ENCODE measurements at regions not wholly inside any gene's neighbourhood (a gene's known extent, or its start where the extent isn't known, plus 50 kb on each side); places are given as distances from the start of the nearest gene placed in this dataset.

GRCh38 chr6:2363211-2363610 lies 117.8 kb upstream of the GMDS start:
- H3K36me3 ChIP-seq (ENCODE audit: control insufficient read depth in 2 of 3, insufficient read depth in 3 of 3, low read length in 3 of 3): no peaks in the 10 kb centered on the region
- intact Hi-C loops (cut with micrococcal nuclease): no loop called here

GRCh38 chr6:2361195-2361594 lies 115.8 kb upstream of the GMDS start:
- Histone ChIP-seq H3K9me3 (ENCODE audit: control insufficient read depth in 2 of 3, low read length in 3 of 3) (no peaks in the 10 kb centered on the region), H3K4me1 (ENCODE audit: control insufficient read depth in 2 of 2, insufficient read depth in 2 of 2, low read length in 2 of 2) (no peaks in the 10 kb centered on the region), H3K4me3 (ENCODE audit: low read length) (no peak overlapping the region), H3K36me3 (ENCODE audit: control insufficient read depth in 2 of 3, insufficient read depth in 3 of 3, low read length in 3 of 3) (no peaks in the 10 kb centered on the region), H3K27me3 (ENCODE audit: control insufficient read depth in 2 of 2, insufficient read depth in 2 of 2, low read length in 2 of 2) (no peaks in the 10 kb centered on the region), H3K27ac (ENCODE audit: low read depth, low read length) (no peak overlapping the region)
- ATAC-seq (no peak), DNase-seq (no peak)
- ChIA-PET CTCF (no interaction called here), POLR2A (no interaction called here)
- Mint-ChIP-seq H3K4me1 (no peaks in the 10 kb centered on the region), H3K27ac (no peak overlapping the region), H3K36me3 (peaks cover 0 to 52% (median 34%) of the 10 kb centered on the region in 5 donors), H3K9me3 (peaks cover 0 to 1% (median 0%) of the 10 kb centered on the region in 11 donors), H3K27me3 (peaks cover 0 to 5% (median 0%) of the 10 kb centered on the region in 5 donors), H3K4me3 (no peak overlapping the region)
- intact Hi-C loops (cut with micrococcal nuclease): no loop called here

More at GRCh38 chr6:2363211-2363610, 117.8 kb upstream of the GMDS start:
- no peaks in the 10 kb centered on the region for H3K27me3 ChIP-seq (ENCODE audit: control insufficient read depth in 2 of 2, insufficient read depth in 2 of 2, low read length in 2 of 2)
- Mint-ChIP-seq H3K4me3 (no peak overlapping the region), H3K36me3 (peaks cover 0 to 52% (median 34%) of the 10 kb centered on the region in 5 donors), H3K9me3 (peaks cover 0 to 1% (median 0%) of the 10 kb centered on the region in 11 donors), H3K27me3 (peaks cover 0 to 5% (median 0%) of the 10 kb centered on the region in 5 donors), H3K27ac (no peak overlapping the region), H3K4me1 (no peaks in the 10 kb centered on the region)
- ChIA-PET CTCF (no interaction called here), POLR2A (no interaction called here)
- ATAC-seq (no peak), DNase-seq (no peak)
- no peaks in the 10 kb centered on the region for H3K9me3 ChIP-seq (ENCODE audit: control insufficient read depth in 2 of 3, low read length in 3 of 3)
- no peak overlapping the region for H3K4me3 ChIP-seq (ENCODE audit: low read length)
- H3K4me1 ChIP-seq (ENCODE audit: control insufficient read depth in 2 of 2, insufficient read depth in 2 of 2, low read length in 2 of 2): no peaks in the 10 kb centered on the region
- no peak overlapping the region for H3K27ac ChIP-seq (ENCODE audit: low read depth, low read length)

GRCh38 chr6:2360716-2361115 lies 115.3 kb upstream of the GMDS start:
- Histone ChIP-seq H3K4me1 (ENCODE audit: control insufficient read depth in 2 of 2, insufficient read depth in 2 of 2, low read length in 2 of 2) (no peaks in the 10 kb centered on the region), H3K36me3 (ENCODE audit: control insufficient read depth in 2 of 3, insufficient read depth in 3 of 3, low read length in 3 of 3) (no peaks in the 10 kb centered on the region), H3K4me3 (ENCODE audit: low read length) (no peak overlapping the region), H3K27me3 (ENCODE audit: control insufficient read depth in 2 of 2, insufficient read depth in 2 of 2, low read length in 2 of 2) (no peaks in the 10 kb centered on the region), H3K9me3 (ENCODE audit: control insufficient read depth in 2 of 3, low read length in 3 of 3) (no peaks in the 10 kb centered on the region), H3K27ac (ENCODE audit: low read depth, low read length) (no peak overlapping the region)
- no peak overlapping the region for H3K4me3 Mint-ChIP-seq
- H3K9me3 Mint-ChIP-seq: peaks cover 0 to 1% (median 0%) of the 10 kb centered on the region in 11 donors
- H3K4me1 Mint-ChIP-seq: no peaks in the 10 kb centered on the region
- ATAC-seq (no peak), DNase-seq (no peak)
- no peak overlapping the region for H3K27ac Mint-ChIP-seq
- H3K27me3 Mint-ChIP-seq: peaks cover 0 to 5% (median 0%) of the 10 kb centered on the region in 5 donors
- H3K36me3 Mint-ChIP-seq: peaks cover 0 to 50% (median 33%) of the 10 kb centered on the region in 5 donors
- ChIA-PET CTCF (no interaction called here), POLR2A (no interaction called here)
- intact Hi-C loops (cut with micrococcal nuclease): no loop called here

GRCh38 chr6:2360126-2360525 lies 114.7 kb upstream of the GMDS start:
- Mint-ChIP-seq H3K4me1 (no peaks in the 10 kb centered on the region), H3K27ac (no peak overlapping the region), H3K4me3 (no peak overlapping the region), H3K9me3 (peaks cover 0 to 1% (median 0%) of the 10 kb centered on the region in 11 donors), H3K27me3 (peaks cover 0 to 4% (median 0%) of the 10 kb centered on the region in 5 donors), H3K36me3 (peaks cover 0 to 50% (median 30%) of the 10 kb centered on the region in 5 donors)
- H3K27ac ChIP-seq (ENCODE audit: low read depth, low read length): no peak overlapping the region
- ATAC-seq (no peak), DNase-seq (no peak)
- intact Hi-C loops (cut with micrococcal nuclease): no loop called here
- no peaks in the 10 kb centered on the region for H3K36me3 ChIP-seq (ENCODE audit: control insufficient read depth in 2 of 3, insufficient read depth in 3 of 3, low read length in 3 of 3)
- no peaks in the 10 kb centered on the region for H3K4me1 ChIP-seq (ENCODE audit: control insufficient read depth in 2 of 2, insufficient read depth in 2 of 2, low read length in 2 of 2)
- no peaks in the 10 kb centered on the region for H3K27me3 ChIP-seq (ENCODE audit: control insufficient read depth in 2 of 2, insufficient read depth in 2 of 2, low read length in 2 of 2)
- POLR2A ChIA-PET: no interaction called here
- no peaks in the 10 kb centered on the region for H3K9me3 ChIP-seq (ENCODE audit: control insufficient read depth in 2 of 3, low read length in 3 of 3)
- H3K4me3 ChIP-seq (ENCODE audit: low read length): no peak overlapping the region
- CTCF ChIA-PET: no interaction called here

GRCh38 chr6:2355150-2355549 lies 109.7 kb upstream of the GMDS start:
- H3K27ac ChIP-seq (ENCODE audit: low read depth, low read length): no peak overlapping the region
- Mint-ChIP-seq H3K36me3 (peaks cover 0 to 25% (median 10%) of the 10 kb centered on the region in 5 donors), H3K4me1 (no peaks in the 10 kb centered on the region), H3K9me3 (peaks cover 0 to 1% (median 0%) of the 10 kb centered on the region in 11 donors), H3K27ac (no peak overlapping the region), H3K4me3 (no peak overlapping the region), H3K27me3 (peaks cover 0 to 7% (median 0%) of the 10 kb centered on the region in 5 donors)
- ATAC-seq (no peak), DNase-seq (no peak)
- H3K9me3 ChIP-seq (ENCODE audit: control insufficient read depth in 2 of 3, low read length in 3 of 3): no peaks in the 10 kb centered on the region
- CTCF ChIA-PET: no interaction called here
- no peak overlapping the region for H3K4me3 ChIP-seq (ENCODE audit: low read length)
- H3K4me1 ChIP-seq (ENCODE audit: control insufficient read depth in 2 of 2, insufficient read depth in 2 of 2, low read length in 2 of 2): no peaks in the 10 kb centered on the region
- H3K27me3 ChIP-seq (ENCODE audit: control insufficient read depth in 2 of 2, insufficient read depth in 2 of 2, low read length in 2 of 2): no peaks in the 10 kb centered on the region
- H3K36me3 ChIP-seq (ENCODE audit: control insufficient read depth in 2 of 3, insufficient read depth in 3 of 3, low read length in 3 of 3): no peaks in the 10 kb centered on the region
- intact Hi-C loops (cut with micrococcal nuclease): loop anchor here (2.0 to 10.0 kb wide), 5 partner anchors 158 to 830 kb away; no protein-coding TSS in a partner anchor
- POLR2A ChIA-PET: no interaction called here

- peaks cover 0 to 15% (median 5%) of the 10 kb centered on the region in 5 donors for H3K36me3 Mint-ChIP-seq
- ChIA-PET CTCF (interaction anchor here (0.6 to 1.2 kb wide), 5 partner anchors 10 to 945 kb away, joined by 3 to 10 read pairs (median 4); no protein-coding TSS in a partner anchor), POLR2A (no interaction called here)
- no peak overlapping the region for H3K4me3 Mint-ChIP-seq
- H3K9me3 Mint-ChIP-seq: peaks cover 0 to 1% (median 0%) of the 10 kb centered on the region in 11 donors
- no peak overlapping the region for H3K27ac Mint-ChIP-seq
- no peak overlapping the region for H3K4me3 ChIP-seq (ENCODE audit: low read length)
- no peaks in the 10 kb centered on the region for H3K4me1 ChIP-seq (ENCODE audit: control insufficient read depth in 2 of 2, insufficient read depth in 2 of 2, low read length in 2 of 2)
- peaks cover 0 to 7% (median 0%) of the 10 kb centered on the region in 5 donors for H3K27me3 Mint-ChIP-seq
- H3K9me3 ChIP-seq (ENCODE audit: control insufficient read depth in 2 of 3, low read length in 3 of 3): no peaks in the 10 kb centered on the region
- no peaks in the 10 kb centered on the region for H3K4me1 Mint-ChIP-seq
- intact Hi-C loops (cut with micrococcal nuclease): loop anchor here (1.0 to 10.0 kb wide), 11 partner anchors 145 to 829 kb away; no protein-coding TSS in a partner anchor
- H3K27ac ChIP-seq (ENCODE audit: low read depth, low read length): no peak overlapping the region
- no peaks in the 10 kb centered on the region for H3K36me3 ChIP-seq (ENCODE audit: control insufficient read depth in 2 of 3, insufficient read depth in 3 of 3, low read length in 3 of 3)
- no peak for DNase-seq
- no peak for ATAC-seq
- H3K27me3 ChIP-seq (ENCODE audit: control insufficient read depth in 2 of 2, insufficient read depth in 2 of 2, low read length in 2 of 2): no peaks in the 10 kb centered on the region
Observed at GRCh38 chr6:2354138-2354491, 108.7 kb upstream of the GMDS start.
